GM18868 (cell line): ENCODE measurements at regions not wholly inside any gene's neighbourhood (a gene's known extent, or its start where the extent isn't known, plus 50 kb on each side); places are given as distances from the start of the nearest gene placed in this dataset.
"Not testable (repeated sequence)": the region's sequence is repeated elsewhere in the genome, so short reads cannot be mapped to it uniquely, and the experiment has no call there.

Source experiments
- ATAC-seq: cut with Tn5 transposase; IDR thresholded peaks from one replicate; pipeline ENCODE4 v1.9.1; 2021; ENCODE audit warnings: mild to moderate bottlenecking, moderate library complexity; ENCODE audit not compliant: unreplicated experiment

GRCh38 chrX:10944136-10944885, 166.8 kb upstream of the HCCS start:
- no peak for ATAC-seq

DNA sequence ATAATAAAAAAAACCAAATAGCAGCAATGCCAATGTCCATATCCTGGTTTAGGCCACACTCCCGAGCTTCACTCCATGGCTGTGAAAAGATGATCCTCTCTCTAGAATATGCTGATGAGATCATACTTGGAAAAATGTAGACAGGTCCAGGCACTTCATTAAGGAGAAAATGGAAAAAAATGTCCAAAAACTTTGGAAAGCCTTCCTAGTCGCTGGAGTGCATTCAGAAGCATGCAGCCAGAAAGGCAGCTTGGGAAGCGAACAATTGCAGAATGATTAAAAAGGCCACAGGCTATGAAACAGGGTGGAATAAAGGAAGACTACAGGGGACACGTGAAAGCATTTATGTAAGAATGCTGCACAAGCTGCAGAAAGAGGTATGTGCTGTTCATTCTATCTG, 165.6 kb upstream of the HCCS start:
- no peak for ATAC-seq

DNA sequence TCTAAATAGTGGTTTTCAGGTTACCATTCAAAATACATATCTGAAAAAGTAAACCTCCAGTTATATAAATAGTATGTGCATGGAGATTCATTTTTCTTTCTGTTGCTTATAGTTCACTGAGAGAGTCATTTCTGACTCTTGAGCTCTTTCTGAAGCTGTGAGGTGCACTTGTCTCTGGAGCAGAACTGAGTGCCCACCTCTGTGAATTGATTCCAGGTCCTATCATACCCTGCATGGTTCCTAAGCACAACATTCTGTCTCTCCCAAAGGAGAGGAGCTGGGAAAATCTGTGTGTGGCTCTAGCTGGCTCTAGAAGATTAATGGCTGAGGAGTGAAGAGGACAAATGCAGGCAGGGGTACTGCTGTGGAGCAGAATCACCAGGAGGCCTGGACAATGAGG, 161.6 kb upstream of the HCCS start:
- no peak for ATAC-seq

- ATAC-seq = no peak
Observed at GRCh38 chrX:10952619-10953018, 158.5 kb upstream of the HCCS start.

- no peak for ATAC-seq
Observed at GRCh38 chrX:10965174-10965798, 145.8 kb upstream of the HCCS start.

GRCh38 chrX:10966057-10966456, 145.1 kb upstream of the HCCS start:
- ATAC-seq = no peak

- no peak for ATAC-seq
Observed at GRCh38 chrX:10971176-10971575, 140.0 kb upstream of the HCCS start.

DNA sequence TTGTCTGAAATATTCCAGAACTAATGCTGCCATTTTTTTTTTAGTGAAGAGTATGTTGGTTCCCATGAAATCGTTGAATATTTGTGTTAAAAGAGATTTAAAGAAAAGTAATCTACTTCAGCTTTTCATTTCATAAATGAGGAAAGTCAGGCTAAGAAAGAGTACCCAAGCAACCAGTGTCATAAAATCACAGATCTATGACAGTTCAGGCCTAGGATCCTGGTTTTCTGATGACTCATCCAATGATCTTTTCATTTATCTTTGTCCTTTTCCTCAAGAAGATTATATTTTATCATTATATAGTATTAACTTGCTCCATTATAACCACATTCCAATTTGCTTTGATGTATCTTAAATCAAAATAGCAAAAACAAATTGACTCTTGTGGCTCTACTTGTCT, 139.4 kb upstream of the HCCS start:
- no peak for ATAC-seq

GRCh38 chrX:10972706-10973105, 138.4 kb upstream of the HCCS start:
- ATAC-seq = no peak

DNA sequence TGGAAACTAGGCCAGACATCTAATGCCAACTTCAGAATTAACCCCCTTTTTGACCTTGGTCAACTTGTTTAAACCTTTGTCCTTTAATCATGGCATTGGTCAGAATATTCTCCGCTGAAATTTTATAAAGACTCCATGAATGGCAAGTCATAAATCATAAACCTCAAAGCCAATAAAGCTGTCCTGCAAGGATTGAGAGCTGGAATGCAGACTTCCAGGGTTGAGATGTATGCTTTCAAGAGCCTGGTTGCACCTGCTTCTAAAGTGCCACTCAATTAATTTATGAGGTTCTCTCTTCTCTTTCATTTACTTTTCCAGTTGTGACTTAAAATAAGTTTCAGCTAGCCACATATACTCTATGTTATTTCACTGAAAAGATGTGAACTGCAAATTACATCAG, 136.2 kb upstream of the HCCS start:
- no peak for ATAC-seq

DNA sequence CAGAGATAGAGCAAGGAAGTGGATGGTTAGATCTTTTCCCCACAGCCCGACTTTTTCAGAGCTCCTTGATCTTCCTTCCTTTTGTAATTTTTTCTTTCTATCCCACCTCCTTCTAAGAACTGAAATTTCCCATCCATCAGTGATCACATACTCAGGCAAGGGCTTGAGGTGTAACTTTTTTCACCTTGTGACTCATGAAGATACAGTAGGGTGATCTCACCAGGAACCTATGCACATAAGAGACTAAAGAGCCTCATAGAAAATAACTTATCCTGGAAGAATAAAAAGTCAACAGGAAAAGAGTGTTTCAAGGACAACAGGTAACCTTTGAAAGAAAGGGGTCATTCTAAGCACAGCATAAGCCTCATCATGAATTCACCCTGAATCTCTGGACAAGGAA, 131.2 kb upstream of the HCCS start:
- no peak for ATAC-seq

DNA sequence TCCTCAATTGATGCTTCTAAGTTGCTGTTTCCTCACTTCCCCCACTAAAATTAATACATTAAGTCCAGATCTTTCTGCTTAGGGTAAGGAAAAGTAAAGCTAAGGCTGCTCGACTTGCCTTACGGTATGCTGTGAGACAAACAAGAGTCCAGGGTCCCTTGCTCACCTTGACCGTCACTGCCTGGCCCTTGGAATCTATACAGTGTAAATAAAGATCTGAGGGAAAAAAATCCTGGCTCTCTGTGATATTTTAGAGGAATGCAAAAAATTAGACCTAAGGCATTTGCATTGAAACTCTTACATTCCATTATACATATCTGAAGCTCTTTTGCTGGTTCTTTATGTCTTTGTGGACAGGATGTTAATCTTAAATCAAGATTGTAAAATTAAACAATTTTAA, 129.6 kb upstream of the HCCS start:
- ATAC-seq = no peak

- ATAC-seq = no peak
Observed at GRCh38 chrX:10983526-10983925, 127.6 kb upstream of the HCCS start.

DNA sequence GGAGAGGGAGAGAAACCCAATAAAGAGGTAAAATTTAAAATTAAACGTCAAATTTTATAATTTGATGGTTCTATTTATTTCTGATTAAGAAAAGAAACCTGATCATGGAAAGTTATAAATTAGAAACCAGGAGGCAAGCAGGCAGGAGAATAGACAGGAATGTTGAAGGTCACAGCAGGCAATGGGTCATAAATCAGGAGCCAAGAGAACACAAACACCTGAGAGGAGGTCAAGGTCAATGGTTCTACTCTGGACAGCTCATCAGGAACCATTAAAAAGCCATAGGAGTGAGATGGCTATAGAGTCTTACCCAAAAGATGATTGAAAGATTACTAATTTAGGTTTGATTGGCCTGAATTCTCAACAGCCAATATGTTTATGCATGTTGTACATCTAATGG, 126.9 kb upstream of the HCCS start:
- no peak for ATAC-seq

DNA sequence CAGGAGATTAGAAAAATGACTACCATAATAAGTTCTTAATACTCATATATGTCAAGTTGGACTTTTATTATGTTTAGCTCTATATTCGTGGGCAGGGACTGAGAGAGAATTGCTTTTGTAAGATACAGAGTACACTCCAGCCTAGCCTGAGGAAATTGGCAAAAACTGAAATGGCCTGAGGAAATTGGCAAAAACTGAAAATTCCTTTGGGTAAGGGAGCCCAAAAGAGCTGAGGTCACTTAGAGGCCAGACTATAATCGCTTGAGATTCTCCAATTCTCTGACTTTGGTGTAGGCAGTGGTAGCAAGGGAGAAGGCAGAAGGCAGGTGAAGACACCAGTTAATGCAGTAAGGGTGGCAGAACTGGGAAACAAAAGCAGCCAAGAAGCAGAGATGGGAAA, 124.5 kb upstream of the HCCS start:
- no peak for ATAC-seq

DNA sequence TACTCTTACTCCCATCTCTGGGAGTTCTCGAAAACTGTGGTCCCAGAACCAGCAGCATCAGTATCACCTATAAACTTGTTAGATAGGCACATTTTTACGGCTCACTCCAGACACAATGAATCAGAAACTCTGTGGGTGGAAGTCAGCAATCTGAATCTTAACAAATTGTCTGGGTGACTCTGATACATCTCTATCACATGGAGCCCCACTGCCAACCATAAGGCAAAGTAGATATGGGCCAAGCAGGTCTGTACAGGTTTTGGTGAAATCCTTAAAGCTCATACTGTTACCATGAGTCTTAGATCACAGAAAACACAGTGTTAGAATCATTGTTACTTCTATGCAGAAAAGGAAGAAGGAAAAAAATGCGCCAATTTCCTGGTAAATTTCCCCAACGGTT, 122.5 kb upstream of the HCCS start:
- ATAC-seq = no peak

DNA sequence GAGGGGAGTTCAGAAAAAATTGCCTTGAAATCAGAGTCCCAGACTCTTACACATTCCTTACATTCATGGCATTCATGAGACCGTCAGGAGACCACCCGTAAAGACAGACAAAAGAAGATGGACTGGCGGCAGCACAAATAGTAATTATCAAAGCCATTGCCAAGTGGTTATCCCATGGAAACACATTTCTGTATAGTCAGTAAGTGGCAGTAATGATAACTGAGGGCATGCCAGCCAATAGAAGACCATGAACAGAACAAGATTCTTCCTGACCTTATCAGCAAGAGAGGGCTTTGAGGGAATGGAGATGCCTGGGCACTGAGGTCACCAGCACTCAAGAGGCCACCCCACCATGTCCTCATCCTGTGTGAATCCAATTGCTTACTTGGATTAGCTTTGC, 121.7 kb upstream of the HCCS start:
- no peak for ATAC-seq

- ATAC-seq = no peak
Observed at GRCh38 chrX:10990418-10990817, 120.7 kb upstream of the HCCS start.

DNA sequence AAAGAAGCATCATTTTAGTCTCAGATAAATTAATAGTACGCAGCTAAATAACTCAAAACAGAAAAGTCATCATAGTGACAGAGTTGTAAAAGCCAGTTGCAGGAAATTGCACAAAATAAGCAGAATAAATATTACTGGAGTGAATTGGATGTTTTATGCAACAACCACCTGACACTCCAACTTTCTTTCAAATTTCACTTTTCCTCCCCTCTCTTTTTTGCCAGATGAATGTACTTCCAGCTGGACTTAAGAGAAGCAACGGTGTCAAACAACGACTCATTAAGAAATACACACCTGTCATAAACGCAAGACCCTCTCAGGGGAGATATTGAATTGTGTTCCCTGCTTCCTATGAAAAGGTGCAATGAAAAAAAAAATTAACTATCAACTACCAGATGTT, 120.2 kb upstream of the HCCS start:
- ATAC-seq = no peak

DNA sequence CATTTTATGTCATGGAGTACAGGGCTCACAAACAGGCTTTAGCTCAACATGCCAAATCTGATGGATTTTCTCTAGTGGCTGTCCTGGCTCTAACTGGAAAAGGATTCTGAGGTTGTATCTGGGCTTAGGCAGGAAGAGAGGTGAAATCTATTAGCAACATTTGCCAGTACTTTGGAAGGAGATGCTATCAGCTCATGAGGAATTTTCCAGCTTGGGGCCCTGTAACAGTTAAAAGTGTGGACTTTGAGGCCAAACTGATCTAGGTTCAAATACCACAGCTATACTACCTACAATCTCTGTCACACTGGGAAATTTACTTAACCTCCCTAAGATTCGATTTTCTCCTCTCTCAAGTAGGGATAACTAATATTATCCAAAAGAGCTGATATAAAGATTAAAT, 119.0 kb upstream of the HCCS start:
- no peak for ATAC-seq

DNA sequence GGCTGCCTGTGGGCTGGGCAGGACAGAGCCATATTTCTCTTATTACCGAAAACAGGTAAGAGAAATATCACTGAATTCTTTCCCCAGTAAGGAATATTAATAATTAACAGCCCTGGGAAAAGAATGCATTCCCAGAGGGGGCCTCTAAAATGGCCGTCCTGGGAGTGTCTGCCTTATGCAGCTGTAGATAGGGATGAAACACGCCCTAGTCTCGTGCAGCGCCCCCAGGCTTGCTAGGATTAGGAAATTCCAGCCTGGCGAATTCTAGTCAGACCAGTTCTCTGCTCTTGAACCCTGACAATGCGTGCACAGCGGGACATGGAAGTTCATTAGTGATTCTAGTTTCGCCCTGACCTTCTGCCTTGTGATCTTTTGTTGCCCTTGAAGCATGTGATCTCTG, 104.1 kb upstream of the HCCS start:
- not testable (repeated sequence) for ATAC-seq

DNA sequence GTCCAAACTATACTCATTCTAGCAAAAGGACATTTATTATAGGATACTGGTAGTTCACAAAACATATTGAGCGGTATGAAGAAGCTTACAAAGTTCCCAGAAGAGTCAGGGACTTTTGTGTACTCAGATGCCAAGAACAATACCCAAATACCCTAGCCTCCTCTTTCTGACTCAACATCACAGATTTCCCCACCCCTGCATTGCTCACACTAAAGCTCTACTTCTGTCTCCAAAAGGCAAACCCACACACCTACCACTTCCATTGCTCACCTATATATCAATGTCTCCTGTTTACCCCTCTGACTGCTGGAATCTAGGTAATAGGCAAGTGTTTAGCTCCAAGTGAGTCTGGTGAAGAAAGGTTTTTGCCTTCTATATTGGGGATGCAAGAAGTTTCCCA, 100.7 kb upstream of the HCCS start:
- ATAC-seq = no peak

- no peak for ATAC-seq
Observed at GRCh38 chrX:11016728-11017127, 94.4 kb upstream of the HCCS start.
